ENCODE measurements at regions not wholly inside any gene's neighbourhood (a gene's known extent, or its start where the extent isn't known, plus 50 kb on each side); places are given as distances from the start of the nearest gene placed in this dataset.

DNA sequence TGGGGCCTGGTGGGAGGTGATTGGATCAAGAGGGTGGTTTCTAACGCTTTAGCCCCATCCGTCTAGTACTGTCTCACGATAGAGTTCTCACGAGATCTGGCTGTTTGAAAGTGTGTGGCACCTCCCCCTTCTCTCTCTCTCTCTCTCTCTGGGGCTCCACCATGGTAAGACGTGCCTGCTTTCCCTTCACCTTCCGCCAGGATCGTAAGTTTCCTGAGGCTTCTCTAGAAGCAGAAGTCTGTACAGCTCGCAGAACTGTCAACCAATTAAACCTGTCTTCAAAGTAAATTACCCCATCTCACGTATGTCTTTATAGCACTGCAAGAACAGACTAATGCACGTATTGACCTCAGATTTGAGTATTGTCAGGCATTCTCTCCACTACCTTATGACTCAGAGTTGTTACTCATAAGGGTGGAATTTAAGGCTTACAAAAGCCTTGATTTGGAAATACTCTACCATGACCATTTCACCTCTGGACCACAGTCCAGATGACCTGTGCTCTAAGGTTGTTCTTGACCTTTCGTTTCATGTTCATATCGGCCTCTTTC lies 99.5 kb upstream of the AGAP1 start:
- TF ChIP-seq, protein P1, sequence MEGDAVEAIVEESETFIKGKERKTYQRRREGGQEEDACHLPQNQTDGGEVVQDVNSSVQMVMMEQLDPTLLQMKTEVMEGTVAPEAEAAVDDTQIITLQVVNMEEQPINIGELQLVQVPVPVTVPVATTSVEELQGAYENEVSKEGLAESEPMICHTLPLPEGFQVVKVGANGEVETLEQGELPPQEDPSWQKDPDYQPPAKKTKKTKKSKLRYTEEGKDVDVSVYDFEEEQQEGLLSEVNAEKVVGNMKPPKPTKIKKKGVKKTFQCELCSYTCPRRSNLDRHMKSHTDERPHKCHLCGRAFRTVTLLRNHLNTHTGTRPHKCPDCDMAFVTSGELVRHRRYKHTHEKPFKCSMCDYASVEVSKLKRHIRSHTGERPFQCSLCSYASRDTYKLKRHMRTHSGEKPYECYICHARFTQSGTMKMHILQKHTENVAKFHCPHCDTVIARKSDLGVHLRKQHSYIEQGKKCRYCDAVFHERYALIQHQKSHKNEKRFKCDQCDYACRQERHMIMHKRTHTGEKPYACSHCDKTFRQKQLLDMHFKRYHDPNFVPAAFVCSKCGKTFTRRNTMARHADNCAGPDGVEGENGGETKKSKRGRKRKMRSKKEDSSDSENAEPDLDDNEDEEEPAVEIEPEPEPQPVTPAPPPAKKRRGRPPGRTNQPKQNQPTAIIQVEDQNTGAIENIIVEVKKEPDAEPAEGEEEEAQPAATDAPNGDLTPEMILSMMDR (IDR thresholded peaks at IDR 0.05): no peak
- no peak for TF ChIP-seq POLR2A (IDR thresholded peaks at IDR 0.05)

Measured in testis (tissue), 2 donors.